ENCODE measurements at regions not wholly inside any gene's neighbourhood (a gene's known extent, or its start where the extent isn't known, plus 50 kb on each side); places are given as distances from the start of the nearest gene placed in this dataset.
"Not testable (repeated sequence)": the region's sequence is repeated elsewhere in the genome, so short reads cannot be mapped to it uniquely, and the experiment has no call there.

- no peaks in the 10 kb centered on the region for H3K36me3 Mint-ChIP-seq (ENCODE audit: low read depth, unreplicated experiment)
- no peak overlapping the region for H3K4me3 Mint-ChIP-seq (ENCODE audit: unreplicated experiment)
- no peak overlapping the region for H3K27ac Mint-ChIP-seq (ENCODE audit: unreplicated experiment)
- H3K4me1 Mint-ChIP-seq (ENCODE audit: unreplicated experiment), result no peaks in the 10 kb centered on the region
- peaks cover 3% of the 10 kb centered on the region for H3K27me3 Mint-ChIP-seq (ENCODE audit: unreplicated experiment)
- TF ChIP-seq CTCF (IDR thresholded peaks at IDR 0.05; ENCODE audit: unreplicated experiment), result no peak
- no peaks in the 10 kb centered on the region for H3K9me3 Mint-ChIP-seq (ENCODE audit: unreplicated experiment)
- DNase-seq (ENCODE audit: low spot score), result no peak
Measured at GRCh38 chrX:55356609-55357008, 91.9 kb upstream of the PAGE3 start.

DNA sequence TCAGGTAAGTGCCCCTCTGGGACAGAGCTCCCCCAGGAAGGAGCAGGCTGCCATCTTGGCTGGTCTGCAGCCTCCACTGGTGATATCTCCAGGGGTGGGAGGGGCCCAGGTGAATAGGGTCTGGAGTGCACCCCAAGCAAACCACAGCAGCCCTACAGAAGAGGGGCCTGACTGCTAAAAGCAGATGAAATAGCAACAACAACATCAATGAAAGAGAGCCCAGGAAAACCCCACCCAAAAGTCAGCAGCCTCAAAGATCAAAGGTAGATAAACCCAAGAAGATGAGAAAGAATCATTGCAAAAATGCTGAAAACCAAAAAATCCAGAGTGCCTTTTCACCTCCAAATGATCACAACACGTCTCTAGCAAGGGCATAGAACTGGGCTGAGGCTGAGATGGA is 92.5 kb upstream of the PAGE3 start:
- H3K4me3 Mint-ChIP-seq (ENCODE audit: unreplicated experiment), result no peak overlapping the region
- H3K27me3 Mint-ChIP-seq (ENCODE audit: unreplicated experiment), result peaks cover 3% of the 10 kb centered on the region
- no peaks in the 10 kb centered on the region for H3K4me1 Mint-ChIP-seq (ENCODE audit: unreplicated experiment)
- no peaks in the 10 kb centered on the region for H3K9me3 Mint-ChIP-seq (ENCODE audit: unreplicated experiment)
- H3K36me3 Mint-ChIP-seq (ENCODE audit: low read depth, unreplicated experiment), result no peaks in the 10 kb centered on the region
- DNase-seq (ENCODE audit: low spot score), result no peak
- TF ChIP-seq CTCF (IDR thresholded peaks at IDR 0.05; ENCODE audit: unreplicated experiment), result no peak
- H3K27ac Mint-ChIP-seq (ENCODE audit: unreplicated experiment), result no peak overlapping the region

DNA sequence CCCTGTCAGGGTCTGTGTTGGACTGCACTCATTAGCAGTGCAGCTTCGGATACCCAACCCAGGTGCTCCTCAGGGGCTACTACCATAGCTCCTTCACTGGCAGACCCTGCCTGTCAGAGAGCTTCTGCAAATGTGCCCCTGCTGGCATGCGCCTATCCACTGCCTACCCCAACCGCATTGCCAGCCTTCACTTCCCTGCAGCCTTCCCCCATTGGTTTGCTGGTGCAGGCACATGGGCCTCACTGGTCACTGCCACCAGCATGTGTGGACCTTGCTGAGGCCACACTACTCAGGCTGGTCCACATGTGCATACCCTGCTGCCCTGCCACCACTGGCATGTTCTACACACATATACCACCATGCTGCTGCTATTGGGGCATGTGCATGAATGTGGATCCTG is 72.5 kb upstream of the MAGEH1 start:
- Mint-ChIP-seq H3K27me3 (ENCODE audit: unreplicated experiment) (peaks cover 2% of the 10 kb centered on the region), H3K4me1 (ENCODE audit: unreplicated experiment) (no peaks in the 10 kb centered on the region), H3K9me3 (ENCODE audit: unreplicated experiment) (peaks cover 3% of the 10 kb centered on the region), H3K36me3 (ENCODE audit: low read depth, unreplicated experiment) (no peaks in the 10 kb centered on the region), H3K27ac (ENCODE audit: unreplicated experiment) (no peak overlapping the region), H3K4me3 (ENCODE audit: unreplicated experiment) (no peak overlapping the region)
- TF ChIP-seq CTCF (IDR thresholded peaks at IDR 0.05; ENCODE audit: unreplicated experiment), result no peak
- no peak for DNase-seq (ENCODE audit: low spot score)

GRCh38 chrX:55389376-55389775 is 62.6 kb upstream of the MAGEH1 start:
- Mint-ChIP-seq H3K27ac (ENCODE audit: unreplicated experiment) (no peak overlapping the region), H3K27me3 (ENCODE audit: unreplicated experiment) (no peaks in the 10 kb centered on the region), H3K4me3 (ENCODE audit: unreplicated experiment) (no peak overlapping the region), H3K9me3 (ENCODE audit: unreplicated experiment) (peaks cover 10% of the 10 kb centered on the region), H3K36me3 (ENCODE audit: low read depth, unreplicated experiment) (no peaks in the 10 kb centered on the region), H3K4me1 (ENCODE audit: unreplicated experiment) (no peaks in the 10 kb centered on the region)
- no peak for TF ChIP-seq CTCF (IDR thresholded peaks at IDR 0.05; ENCODE audit: unreplicated experiment)
- no peak for DNase-seq (ENCODE audit: low spot score)

- not testable (repeated sequence) for H3K27me3 Mint-ChIP-seq (ENCODE audit: unreplicated experiment); H3K4me3 Mint-ChIP-seq (ENCODE audit: unreplicated experiment); H3K9me3 Mint-ChIP-seq (ENCODE audit: unreplicated experiment); H3K4me1 Mint-ChIP-seq (ENCODE audit: unreplicated experiment); H3K27ac Mint-ChIP-seq (ENCODE audit: unreplicated experiment); H3K36me3 Mint-ChIP-seq (ENCODE audit: low read depth, unreplicated experiment); DNase-seq (ENCODE audit: low spot score)
Measured at GRCh38 chrX:55396836-55397235, 55.1 kb upstream of the MAGEH1 start.

All from endothelial cell (in vitro differentiated cells).